PC-9 (cell line): ENCODE measurements at regions not wholly inside any gene's neighbourhood (a gene's known extent, or its start where the extent isn't known, plus 50 kb on each side); places are given as distances from the start of the nearest gene placed in this dataset.

Experiments
- BruUV-seq: library from RNA; stranded (reverse); fragments of 400-500 nt; replicated peaks from 2 replicates; lab custom pipeline; 2021; lab: Mats Ljungman, UMichigan
- CTCF ChIA-PET: fragments of 300-600 bp; sonication (Branson Sonifier 250); formaldehyde crosslinking; loops from one replicate; lab custom pipeline; 2022; ENCODE audit warnings: antibody characterized with exemption; lab: Charles Lee
- POLR2A ChIA-PET: fragments of 300-600 bp; sonication (Branson Sonifier 250); formaldehyde crosslinking; loops from one replicate; lab custom pipeline; 2022; ENCODE audit warnings: antibody characterized with exemption; ENCODE audit not compliant: unreplicated experiment; lab: Charles Lee
- DNase-seq, 2 experiments: peaks; one replicate each; pipeline versions ENCODE4 v3.0.0 to v3.0.0-alpha.2; 2015 to 2022; ENCODE audit warnings: mixed read lengths in 1 of 2
- H2AFZ ChIP-seq: fragments of 200-600 bp; sonication (generic); 2 replicates; pipeline ENCODE4 v1.8.1; 2017; ENCODE audit warnings: antibody characterized with exemption
- H3F3A ChIP-seq: fragments of 200-600 bp; sonication (generic); 2 replicates; pipeline ENCODE4 v1.8.1; 2017; ENCODE audit warnings: antibody characterized with exemption, mild to moderate bottlenecking, low read depth; ENCODE audit not compliant: insufficient read depth
- H3K27ac ChIP-seq: fragments of 200-600 bp; sonication (generic); 2 replicates; pipeline ENCODE4 v1.6.1; 2016; ENCODE audit warnings: mixed run types
- H3K27me3 ChIP-seq: fragments of 200-600 bp; sonication (generic); 2 replicates; pipeline ENCODE4 v1.6.1; 2016; ENCODE audit warnings: low read depth, mixed run types; ENCODE audit not compliant: insufficient read depth
- H3K36me3 ChIP-seq: fragments of 200-600 bp; sonication (generic); 2 replicates; pipeline ENCODE4 v1.6.1; 2016; ENCODE audit warnings: low read depth, mixed run types
- H3K4me1 ChIP-seq: fragments of 200-600 bp; sonication (generic); replicated peaks from 2 replicates; pipeline ENCODE4 v1.6.1; 2016; ENCODE audit warnings: mixed run types; ENCODE audit not compliant: insufficient read depth
- H3K4me2 ChIP-seq: fragments of 200-600 bp; sonication (generic); 2 replicates; pipeline ENCODE4 v1.6.1; 2017; ENCODE audit warnings: mixed run types
- H3K4me3 ChIP-seq: fragments of 200-600 bp; sonication (generic); 2 replicates; pipeline ENCODE4 v1.6.1; 2016; ENCODE audit warnings: mixed run types
- H3K79me2 ChIP-seq: fragments of 200-600 bp; sonication (generic); 2 replicates; pipeline ENCODE4 v1.6.1; 2017; ENCODE audit warnings: low read depth, mixed run types
- H3K9me2 ChIP-seq: fragments of 200-600 bp; sonication (generic); 2 replicates; pipeline ENCODE4 v1.8.1; 2017; ENCODE audit warnings: mild to moderate bottlenecking; ENCODE audit not compliant: insufficient read depth
- H3K9me3 ChIP-seq: fragments of 200-600 bp; sonication (generic); 2 replicates; pipeline ENCODE4 v1.8.1; 2016; ENCODE audit warnings: low read depth; ENCODE audit not compliant: insufficient read depth
- H4K20me1 ChIP-seq: fragments of 200-600 bp; sonication (generic); 2 replicates; pipeline ENCODE4 v1.8.1; 2017; ENCODE audit not compliant: insufficient read depth
- EZH2 ChIP-seq: fragments of 200-600 bp; sonication (generic); IDR thresholded peaks from 2 replicates; pipeline ENCODE4 v1.8.0; 2017; ENCODE audit warnings: antibody characterized with exemption, low read depth
- intact Hi-C: fragments of 100-400 bp; cut with micrococcal nuclease; formaldehyde crosslinking; loops from one replicate; pipeline ENCODE4 v1.10.0; 2022; ENCODE audit not compliant: unreplicated experiment
- TF ChIP-seq, protein P1 (sequence below): fragments of 200-600 bp; sonication (generic); conservative IDR thresholded peaks from 2 replicates; pipeline ENCODE4 v1.6.1; 2017; ENCODE audit warnings: mixed run types, antibody characterized with exemption, mild to moderate bottlenecking, moderate library complexity

DNA sequence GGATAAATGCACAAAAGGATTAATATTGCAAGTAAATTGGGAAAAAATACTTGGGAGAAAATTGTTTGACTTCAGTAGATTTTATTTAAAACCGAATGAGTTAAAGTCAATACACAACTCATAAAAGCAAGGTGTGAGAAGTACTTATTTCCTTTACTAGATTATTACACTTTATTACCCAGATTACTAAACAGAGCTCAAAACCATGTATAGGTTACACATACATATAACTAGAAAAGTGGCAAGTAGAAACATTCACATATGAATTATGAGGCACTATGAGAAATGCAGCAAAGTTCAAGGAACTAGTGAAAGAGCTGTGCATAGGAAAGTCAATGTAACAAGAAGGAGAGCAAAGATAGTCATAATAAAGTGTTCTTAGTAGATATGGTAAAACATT is 113.0 kb downstream of the CXXC4 start:
- CTCF ChIA-PET, result no interaction called here
- BruUV-seq, result no TSS peak

DNA sequence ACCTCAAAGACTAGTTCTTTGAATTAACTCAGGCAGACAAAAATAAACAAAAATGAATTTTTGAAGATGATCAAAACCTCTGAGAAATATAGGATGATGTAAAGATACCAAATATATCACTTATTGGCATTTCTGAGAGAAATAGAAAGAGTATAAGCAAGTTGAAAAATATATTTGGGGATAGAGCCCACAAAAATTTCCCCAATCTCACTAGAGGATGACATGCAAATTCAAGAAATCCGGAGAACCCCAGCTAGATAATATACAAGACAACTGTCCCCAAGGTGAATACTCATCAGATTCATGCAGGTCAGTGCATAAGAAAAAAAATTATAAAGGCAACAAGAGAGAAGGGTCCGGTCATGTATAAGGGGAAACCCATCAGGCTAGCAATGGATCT is 129.1 kb downstream of the CXXC4 start:
- DNase-seq, result no peak
- intact Hi-C loops, result no loop called here
- POLR2A ChIA-PET, result no interaction called here
- no peaks in the 10 kb centered on the region for H3K36me3 ChIP-seq
- no peaks in the 10 kb centered on the region for H3K9me3 ChIP-seq
- H3K9me2 ChIP-seq, result no peaks in the 10 kb centered on the region
- no peaks in the 10 kb centered on the region for H3K27me3 ChIP-seq
- CTCF ChIA-PET, result no interaction called here
- no peak overlapping the region for H3K27ac ChIP-seq
- H3K79me2 ChIP-seq, result no peaks in the 10 kb centered on the region
- H4K20me1 ChIP-seq, result no peaks in the 10 kb centered on the region
- H3K4me2 ChIP-seq, result no peak overlapping the region
- no peak overlapping the region for H2AFZ ChIP-seq
- TF ChIP-seq EZH2, result no peak
- TF ChIP-seq, protein P1, sequence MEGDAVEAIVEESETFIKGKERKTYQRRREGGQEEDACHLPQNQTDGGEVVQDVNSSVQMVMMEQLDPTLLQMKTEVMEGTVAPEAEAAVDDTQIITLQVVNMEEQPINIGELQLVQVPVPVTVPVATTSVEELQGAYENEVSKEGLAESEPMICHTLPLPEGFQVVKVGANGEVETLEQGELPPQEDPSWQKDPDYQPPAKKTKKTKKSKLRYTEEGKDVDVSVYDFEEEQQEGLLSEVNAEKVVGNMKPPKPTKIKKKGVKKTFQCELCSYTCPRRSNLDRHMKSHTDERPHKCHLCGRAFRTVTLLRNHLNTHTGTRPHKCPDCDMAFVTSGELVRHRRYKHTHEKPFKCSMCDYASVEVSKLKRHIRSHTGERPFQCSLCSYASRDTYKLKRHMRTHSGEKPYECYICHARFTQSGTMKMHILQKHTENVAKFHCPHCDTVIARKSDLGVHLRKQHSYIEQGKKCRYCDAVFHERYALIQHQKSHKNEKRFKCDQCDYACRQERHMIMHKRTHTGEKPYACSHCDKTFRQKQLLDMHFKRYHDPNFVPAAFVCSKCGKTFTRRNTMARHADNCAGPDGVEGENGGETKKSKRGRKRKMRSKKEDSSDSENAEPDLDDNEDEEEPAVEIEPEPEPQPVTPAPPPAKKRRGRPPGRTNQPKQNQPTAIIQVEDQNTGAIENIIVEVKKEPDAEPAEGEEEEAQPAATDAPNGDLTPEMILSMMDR, result no peak
- no TSS peak for BruUV-seq
- H3K4me1 ChIP-seq, result no peaks in the 10 kb centered on the region
- no peaks in the 10 kb centered on the region for H3F3A ChIP-seq
- H3K4me3 ChIP-seq, result no peak overlapping the region

More for the DNA sequence above, 113.0 kb downstream of the CXXC4 start:
- Histone ChIP-seq H2AFZ (no peak overlapping the region), H3K27me3 (no peaks in the 10 kb centered on the region), H3K9me3 (no peaks in the 10 kb centered on the region), H3K4me1 (no peaks in the 10 kb centered on the region), H3K4me2 (no peak overlapping the region), H3F3A (no peaks in the 10 kb centered on the region), H3K36me3 (no peaks in the 10 kb centered on the region), H3K27ac (no peak overlapping the region), H3K4me3 (no peak overlapping the region), H3K9me2 (no peaks in the 10 kb centered on the region), H4K20me1 (no peaks in the 10 kb centered on the region), H3K79me2 (no peaks in the 10 kb centered on the region)
- DNase-seq, result no peak
- POLR2A ChIA-PET, result interaction anchor here (0.6 kb wide), 1 partner anchor 19 kb away, joined by 4 read pairs; no protein-coding TSS in a partner anchor
- intact Hi-C loops, result no loop called here
- TF ChIP-seq, protein P1, result no peak
- TF ChIP-seq EZH2, result no peak

DNA sequence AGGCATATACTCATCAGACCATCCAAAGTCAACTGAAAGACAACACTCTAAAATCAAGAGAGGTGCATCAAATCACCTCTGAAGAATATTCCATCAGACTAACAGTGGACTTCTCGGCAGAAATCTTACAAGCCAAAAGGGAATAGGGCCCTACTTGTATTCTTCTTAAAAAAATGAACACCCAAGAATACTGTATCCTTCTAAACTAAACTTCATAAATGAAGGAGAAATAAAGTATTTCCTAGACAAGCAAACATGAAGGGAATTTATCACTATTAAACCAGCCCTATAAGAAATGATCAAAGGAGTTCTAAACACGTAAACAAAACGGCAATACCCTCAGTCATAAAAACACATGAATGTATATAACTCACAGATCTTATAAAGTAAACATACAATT is 141.2 kb downstream of the CXXC4 start:
- DNase-seq, result no peak
- Histone ChIP-seq H3K9me2 (no peaks in the 10 kb centered on the region), H3K79me2 (no peaks in the 10 kb centered on the region), H3F3A (no peaks in the 10 kb centered on the region), H3K4me1 (no peaks in the 10 kb centered on the region), H3K27me3 (no peaks in the 10 kb centered on the region), H3K27ac (no peak overlapping the region), H2AFZ (no peak overlapping the region), H3K36me3 (no peaks in the 10 kb centered on the region), H3K9me3 (no peaks in the 10 kb centered on the region), H4K20me1 (no peaks in the 10 kb centered on the region), H3K4me2 (no peak overlapping the region), H3K4me3 (no peak overlapping the region)
- no TSS peak for BruUV-seq
- intact Hi-C loops, result no loop called here
- TF ChIP-seq EZH2, result no peak
- TF ChIP-seq, protein P1, result no peak
- ChIA-PET POLR2A (no interaction called here), CTCF (no interaction called here)
